ENCODE measurements at regions not wholly inside any gene's neighbourhood (a gene's known extent, or its start where the extent isn't known, plus 50 kb on each side); places are given as distances from the start of the nearest gene placed in this dataset.

- Mint-ChIP-seq H3K4me3 (ENCODE audit: low read depth) (no peak overlapping the region), H3K27me3 (peaks cover 4% of the 10 kb centered on the region), H3K27ac (no peak overlapping the region), H3K36me3 (ENCODE audit: insufficient read depth) (no peaks in the 10 kb centered on the region), H3K9me3 (ENCODE audit: low read depth) (no peaks in the 10 kb centered on the region), H3K4me1 (ENCODE audit: low read depth) (peaks cover 18% of the 10 kb centered on the region)
- TF ChIP-seq CTCF (IDR thresholded peaks at IDR 0.05; ENCODE audit: unreplicated experiment): no peak
- DNase-seq (ENCODE audit: low spot score, unreplicated experiment): no peak
Observed at GRCh38 chr12:65616022-65616421, 208.3 kb upstream of the HMGA2 start.

- H3K9me3 Mint-ChIP-seq (ENCODE audit: low read depth): no peaks in the 10 kb centered on the region
- no peaks in the 10 kb centered on the region for H3K36me3 Mint-ChIP-seq (ENCODE audit: insufficient read depth)
- no peak overlapping the region for H3K4me3 Mint-ChIP-seq (ENCODE audit: low read depth)
- H3K27me3 Mint-ChIP-seq: peaks cover 4% of the 10 kb centered on the region
- no peak for DNase-seq (ENCODE audit: low spot score, unreplicated experiment)
- H3K4me1 Mint-ChIP-seq (ENCODE audit: low read depth): peaks cover 12% of the 10 kb centered on the region
- TF ChIP-seq CTCF (IDR thresholded peaks at IDR 0.05; ENCODE audit: unreplicated experiment): no peak
- no peak overlapping the region for H3K27ac Mint-ChIP-seq
Observed at GRCh38 chr12:65618588-65618987, 205.7 kb upstream of the HMGA2 start.

GRCh38 chr12:65619018-65619417, 205.3 kb upstream of the HMGA2 start:
- TF ChIP-seq CTCF (IDR thresholded peaks at IDR 0.05; ENCODE audit: unreplicated experiment): no peak
- Mint-ChIP-seq H3K9me3 (ENCODE audit: low read depth) (no peaks in the 10 kb centered on the region), H3K27me3 (peaks cover 3% of the 10 kb centered on the region), H3K4me3 (ENCODE audit: low read depth) (no peak overlapping the region), H3K4me1 (ENCODE audit: low read depth) (peaks cover 12% of the 10 kb centered on the region), H3K27ac (no peak overlapping the region), H3K36me3 (ENCODE audit: insufficient read depth) (no peaks in the 10 kb centered on the region)
- no peak for DNase-seq (ENCODE audit: low spot score, unreplicated experiment)

- H3K27ac Mint-ChIP-seq: no peak overlapping the region
- H3K4me1 Mint-ChIP-seq (ENCODE audit: low read depth): peaks cover 12% of the 10 kb centered on the region
- H3K36me3 Mint-ChIP-seq (ENCODE audit: insufficient read depth): no peaks in the 10 kb centered on the region
- TF ChIP-seq CTCF (IDR thresholded peaks at IDR 0.05; ENCODE audit: unreplicated experiment): no peak
- no peak overlapping the region for H3K4me3 Mint-ChIP-seq (ENCODE audit: low read depth)
- no peak for DNase-seq (ENCODE audit: low spot score, unreplicated experiment)
- no peaks in the 10 kb centered on the region for H3K9me3 Mint-ChIP-seq (ENCODE audit: low read depth)
- H3K27me3 Mint-ChIP-seq: peaks cover 3% of the 10 kb centered on the region
Observed at GRCh38 chr12:65620046-65620445, 204.2 kb upstream of the HMGA2 start.

- no peak overlapping the region for H3K27ac Mint-ChIP-seq
- H3K9me3 Mint-ChIP-seq (ENCODE audit: low read depth): no peaks in the 10 kb centered on the region
- peaks cover 3% of the 10 kb centered on the region for H3K27me3 Mint-ChIP-seq
- H3K4me1 Mint-ChIP-seq (ENCODE audit: low read depth): peaks cover 12% of the 10 kb centered on the region
- no peak overlapping the region for H3K4me3 Mint-ChIP-seq (ENCODE audit: low read depth)
- no peak for DNase-seq (ENCODE audit: low spot score, unreplicated experiment)
- no peak for TF ChIP-seq CTCF (IDR thresholded peaks at IDR 0.05; ENCODE audit: unreplicated experiment)
- no peaks in the 10 kb centered on the region for H3K36me3 Mint-ChIP-seq (ENCODE audit: insufficient read depth)
Observed at GRCh38 chr12:65622056-65622455, 202.2 kb upstream of the HMGA2 start.
